Stimulated activated CD4-positive, alpha-beta T cell treated with anti-CD3 and anti-CD28 coated beads, Interleukin-2, amount 100 ng/mL, for 24 hours (primary cell): ENCODE measurements at regions not wholly inside any gene's neighbourhood (a gene's known extent, or its start where the extent isn't known, plus 50 kb on each side); places are given as distances from the start of the nearest gene placed in this dataset.

ENCODE experiments used
- DNase-seq, 2 donors: peaks; one replicate each; pipeline ENCODE4 v3.0.0-alpha.2; 2020

DNA sequence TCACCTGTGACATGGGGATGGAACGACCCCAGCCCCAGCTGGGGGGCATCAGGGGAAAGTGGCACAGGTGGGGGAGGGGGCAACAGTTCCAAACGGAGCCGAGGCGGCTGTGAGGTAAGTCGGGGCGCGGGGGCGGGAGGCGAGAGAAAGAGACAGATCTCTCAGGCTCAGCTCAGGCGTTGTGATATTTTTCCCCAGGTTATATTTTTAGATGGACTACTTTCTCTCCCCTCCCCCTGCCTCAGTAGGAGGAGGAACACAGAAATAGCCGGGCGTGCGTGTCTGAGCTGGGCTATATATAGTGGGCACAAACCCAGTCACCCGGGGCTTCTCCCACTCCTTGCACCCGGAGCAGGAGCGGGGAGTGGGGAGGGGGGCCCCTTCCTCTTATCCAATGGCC, 91.0 kb upstream of the LINGO1 start:
- no peak for DNase-seq

DNA sequence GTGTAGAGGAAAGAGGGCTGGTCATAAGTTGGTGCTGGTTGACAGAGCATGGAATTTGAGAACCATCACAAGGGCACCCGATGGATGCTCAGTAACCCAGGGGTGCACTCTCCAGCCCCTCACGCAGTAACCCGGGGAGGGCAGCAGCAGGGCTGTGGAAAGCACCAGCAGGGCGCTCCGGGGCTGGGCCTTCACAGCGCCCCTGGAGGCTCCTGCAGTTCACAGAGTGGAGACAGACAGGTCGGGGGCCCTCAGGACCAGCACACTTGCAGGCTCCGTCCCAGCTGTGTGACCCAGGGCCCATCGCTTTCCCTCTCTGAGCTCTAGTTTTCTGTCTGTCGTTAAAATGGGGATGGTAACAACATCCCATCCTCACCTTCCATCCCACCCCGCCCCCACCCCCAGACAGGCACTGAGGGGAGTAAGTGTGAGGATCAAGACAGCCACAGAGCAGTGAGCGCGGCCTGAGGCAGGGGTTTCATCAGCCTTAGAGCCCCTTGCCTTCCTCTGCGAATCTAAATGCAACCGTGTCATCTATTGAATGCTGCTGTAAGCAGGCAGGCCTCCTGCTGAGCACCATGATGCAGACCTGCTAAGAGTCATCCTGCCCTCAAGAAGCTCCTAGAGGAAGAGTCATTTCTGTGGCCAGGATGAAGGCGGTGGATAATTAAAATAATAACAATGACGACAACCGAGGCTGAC, 90.2 kb upstream of the LINGO1 start:
- no peak for DNase-seq

DNA sequence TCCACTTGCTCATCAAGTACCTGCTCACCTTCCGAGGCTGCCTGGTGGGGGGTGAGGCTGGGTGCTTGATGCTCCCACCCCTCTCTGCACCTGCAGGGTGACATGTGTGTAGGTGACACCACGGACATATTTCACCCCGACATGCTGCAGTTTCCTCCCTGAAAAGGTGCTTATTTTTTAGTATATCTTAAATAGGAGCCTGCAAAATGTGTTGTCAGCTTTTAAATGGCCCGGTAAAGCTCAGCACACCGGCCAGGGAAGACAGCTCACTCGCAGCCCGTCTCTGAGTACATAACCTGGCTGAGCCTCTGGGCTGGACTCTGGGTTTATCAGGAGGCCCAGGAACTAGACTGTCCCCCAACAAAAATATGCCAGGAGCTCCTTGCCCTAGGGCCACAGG, 89.3 kb upstream of the LINGO1 start:
- DNase-seq, result no peak

DNA sequence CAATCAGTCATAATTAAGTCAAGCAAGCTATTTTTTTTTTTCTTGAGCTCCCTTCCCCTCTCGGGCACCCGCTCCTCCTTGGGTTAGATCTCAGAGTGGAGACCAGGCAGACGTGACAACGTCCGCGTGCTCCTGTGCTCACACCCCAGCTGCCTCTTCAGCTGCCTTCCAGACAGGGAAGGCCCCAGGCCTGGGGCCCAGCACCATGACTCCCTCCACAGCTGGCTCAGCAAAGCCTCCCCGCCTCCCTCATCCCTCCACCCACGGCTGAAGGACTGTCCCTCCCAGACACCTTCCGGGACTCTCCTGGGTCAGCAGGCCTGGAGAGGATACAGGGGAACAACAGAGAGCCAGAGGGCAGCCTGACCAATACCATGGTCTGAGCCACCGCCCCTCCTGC, 87.9 kb upstream of the LINGO1 start:
- DNase-seq, result no peak

DNA sequence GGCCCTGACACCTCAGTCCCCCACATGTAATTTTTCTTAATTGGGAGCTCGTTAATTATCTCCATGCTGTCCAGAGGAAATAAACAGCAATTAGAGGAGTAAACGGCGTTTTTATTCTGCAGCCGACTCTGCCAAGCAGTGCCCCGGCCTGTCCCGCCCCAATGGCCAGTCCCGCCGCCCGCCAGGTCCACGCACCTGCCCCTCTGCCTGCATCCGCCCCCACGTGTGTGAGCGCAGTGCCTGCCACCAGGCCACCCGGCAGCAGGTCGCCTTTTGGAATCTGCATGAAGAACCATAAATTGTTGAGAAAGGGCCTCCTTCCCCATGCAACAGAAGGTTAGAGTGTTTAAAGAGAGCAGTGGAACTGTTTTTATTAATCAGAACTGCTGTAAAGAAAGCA, 87.5 kb upstream of the LINGO1 start:
- DNase-seq, result no peak

DNA sequence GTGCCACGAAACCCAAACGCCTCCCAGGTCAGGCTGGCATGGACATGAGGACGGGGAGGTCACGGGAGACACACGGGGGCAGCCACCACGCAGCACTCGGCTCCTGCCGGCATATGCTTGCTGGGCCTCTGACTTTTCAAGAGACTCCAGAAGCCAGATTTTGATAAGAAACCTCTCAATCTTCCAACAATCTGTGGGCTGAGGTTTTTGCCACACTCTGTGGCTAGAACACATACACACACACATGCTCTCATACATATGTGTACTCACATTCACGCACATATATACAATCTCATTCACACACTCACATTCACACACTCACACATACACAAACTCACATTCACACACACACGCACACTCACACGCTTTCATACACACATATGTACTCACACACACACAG, 86.7 kb upstream of the LINGO1 start:
- DNase-seq, result no peak

DNA sequence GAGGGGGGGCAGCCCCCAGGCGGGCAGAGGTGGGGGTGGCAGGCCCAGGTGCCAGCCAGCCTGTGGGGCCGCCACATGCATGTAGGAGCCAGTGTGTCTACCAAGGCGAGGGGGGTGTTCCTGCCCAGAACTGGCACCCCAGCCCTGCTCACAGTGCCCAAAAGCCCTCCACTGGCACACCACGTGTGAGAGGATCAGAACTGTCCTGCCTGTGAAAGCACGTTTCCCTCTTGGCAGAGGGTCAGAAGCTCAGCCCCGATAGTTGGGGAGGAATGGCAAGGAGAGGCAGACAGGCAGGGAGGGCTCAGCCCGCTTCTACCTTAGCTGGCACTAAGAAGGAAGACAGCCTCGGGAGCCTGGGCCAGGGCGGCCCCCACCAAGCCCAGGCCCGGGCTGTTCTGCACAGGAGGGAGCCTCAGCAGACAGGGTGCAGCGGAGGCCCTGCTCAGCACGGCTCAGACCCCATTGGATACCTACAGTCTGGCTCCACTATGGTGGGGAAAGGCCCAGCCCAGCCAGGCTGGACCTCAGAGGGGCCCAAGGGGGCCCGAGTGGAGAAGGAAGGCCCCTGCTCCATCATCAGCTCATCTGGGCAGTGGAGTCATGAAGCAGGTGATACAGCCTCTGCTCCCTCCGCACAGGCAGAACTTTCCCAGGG, 84.8 kb upstream of the LINGO1 start:
- DNase-seq, result no peak

DNA sequence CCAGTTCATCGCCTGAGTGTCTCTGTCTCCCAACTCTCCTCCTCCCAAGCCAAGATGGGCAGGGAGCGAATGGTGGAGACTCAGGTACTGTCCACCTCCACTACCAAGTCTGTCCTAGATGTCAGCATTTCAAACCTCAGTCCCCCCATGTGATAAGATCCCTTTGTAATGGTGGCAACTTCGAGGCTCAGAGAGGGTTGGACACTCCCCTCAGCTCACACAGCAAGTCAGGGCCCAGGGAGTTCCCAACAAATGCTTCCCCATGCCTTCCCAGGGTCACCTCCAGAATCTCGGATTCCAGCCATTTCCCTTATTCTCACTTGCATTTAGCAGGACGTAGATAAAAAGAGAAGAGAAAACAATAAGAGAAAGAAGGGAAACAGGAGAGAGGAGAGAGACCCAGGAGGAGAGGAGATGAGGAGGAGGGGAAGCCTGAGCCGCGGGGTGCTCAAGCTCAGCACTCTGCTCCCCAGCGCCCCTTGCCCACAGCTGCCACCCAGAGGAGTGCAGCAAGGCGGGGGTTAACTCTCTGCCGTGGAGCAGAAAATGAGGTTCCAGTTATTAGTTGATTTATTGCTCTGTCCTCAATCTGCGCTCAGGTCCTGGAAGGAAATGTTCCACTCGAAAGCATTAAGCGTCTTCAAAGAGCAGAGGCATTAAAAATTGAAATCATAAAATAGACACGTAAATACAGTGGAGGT, 84.1 kb upstream of the LINGO1 start:
- DNase-seq, result no peak

DNA sequence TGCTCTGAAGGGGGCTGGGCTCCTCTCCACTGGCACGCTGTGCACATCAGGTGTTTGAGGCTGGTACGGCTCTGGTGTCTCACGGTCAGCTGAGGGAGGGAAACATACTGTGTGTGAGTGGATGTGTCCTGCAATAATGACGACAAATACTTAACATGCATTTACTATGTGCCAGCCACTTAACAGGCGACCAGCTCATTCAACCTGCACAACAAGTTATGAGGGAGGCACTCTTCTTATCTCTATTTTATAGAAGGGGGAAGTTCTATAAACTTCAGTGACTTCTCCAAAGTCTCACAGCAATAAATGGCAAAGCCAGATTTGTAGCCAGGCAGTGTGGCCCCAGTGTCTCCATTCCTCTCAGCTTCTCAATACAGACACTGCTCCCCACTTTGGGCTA, 83.1 kb upstream of the LINGO1 start:
- DNase-seq, result no peak

DNA sequence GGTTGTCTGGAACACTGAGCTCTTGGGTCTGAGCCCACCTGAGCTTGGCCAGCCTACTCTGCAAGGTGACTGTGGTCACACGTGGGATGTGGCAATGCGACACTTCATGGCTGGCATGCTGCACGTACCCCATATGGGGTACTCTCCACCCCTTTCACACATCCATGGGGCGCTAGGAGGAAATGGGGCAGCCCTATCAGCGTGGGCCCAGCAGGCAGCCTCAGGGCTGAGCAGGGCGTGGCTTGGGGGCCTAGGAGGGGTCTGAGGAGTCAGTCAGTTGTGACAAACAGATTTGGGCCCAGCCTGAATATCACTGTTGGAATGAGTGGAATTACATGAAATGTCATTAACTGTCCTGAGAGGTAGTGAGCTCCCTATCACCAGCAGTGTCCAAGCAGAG, 82.3 kb upstream of the LINGO1 start:
- DNase-seq, result no peak

DNA sequence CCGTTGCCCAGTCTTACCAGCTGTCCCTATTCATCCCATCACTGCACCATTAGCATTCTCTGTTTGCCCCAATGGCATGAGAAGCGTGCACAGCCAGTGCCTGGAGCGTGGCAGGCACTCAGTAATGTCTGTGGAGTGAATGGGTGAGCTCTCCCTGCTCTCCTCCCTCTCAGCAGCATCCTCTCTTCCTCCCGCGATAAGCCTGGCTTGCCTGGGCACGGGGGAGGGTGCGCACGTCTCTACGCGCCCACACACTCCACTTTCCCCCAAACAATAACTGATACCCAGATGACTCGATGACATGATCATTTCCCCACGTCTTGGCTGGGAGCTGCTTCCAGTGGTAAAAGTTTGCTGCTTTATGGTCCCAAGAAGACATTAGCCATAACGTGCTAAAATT, 81.8 kb upstream of the LINGO1 start:
- DNase-seq, result no peak

DNA sequence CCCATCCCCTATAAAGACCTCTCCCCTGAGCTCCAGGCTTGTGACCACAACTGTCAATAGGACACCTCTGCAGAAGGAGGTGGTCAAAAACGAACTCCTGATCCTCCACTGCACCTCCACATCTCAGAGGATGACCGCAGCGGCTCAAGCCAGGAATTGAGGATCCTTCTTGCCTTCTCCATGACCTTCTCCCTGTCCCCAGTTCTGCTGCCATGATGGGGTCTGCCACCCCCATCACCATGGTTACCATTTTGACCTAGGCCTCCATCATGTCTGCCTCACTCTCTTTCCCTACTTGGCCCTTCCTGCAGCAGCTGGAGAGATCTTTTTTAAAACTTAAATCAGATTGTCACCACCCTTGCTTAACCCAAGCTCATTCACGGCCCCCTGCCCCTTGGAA, 81.3 kb upstream of the LINGO1 start:
- no peak for DNase-seq

DNA sequence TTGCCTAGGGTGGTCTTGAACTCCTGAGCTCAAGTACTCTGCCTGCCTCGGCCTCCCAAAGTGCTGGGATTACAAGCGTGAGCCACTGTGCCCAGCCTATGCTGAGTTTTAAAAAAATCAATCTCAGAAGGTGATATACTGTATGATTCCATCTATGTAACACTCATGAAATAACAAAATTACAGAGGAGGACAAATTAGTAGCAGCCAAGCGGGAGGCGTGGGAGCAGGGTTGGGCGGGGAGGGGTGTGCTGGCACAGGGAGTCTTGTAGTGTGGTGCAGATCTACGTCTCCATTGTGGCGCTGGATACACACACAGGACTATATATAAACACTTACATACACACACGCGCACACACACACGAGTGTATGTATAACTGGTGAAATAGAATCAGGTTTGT, 80.6 kb upstream of the LINGO1 start:
- no peak for DNase-seq

DNA sequence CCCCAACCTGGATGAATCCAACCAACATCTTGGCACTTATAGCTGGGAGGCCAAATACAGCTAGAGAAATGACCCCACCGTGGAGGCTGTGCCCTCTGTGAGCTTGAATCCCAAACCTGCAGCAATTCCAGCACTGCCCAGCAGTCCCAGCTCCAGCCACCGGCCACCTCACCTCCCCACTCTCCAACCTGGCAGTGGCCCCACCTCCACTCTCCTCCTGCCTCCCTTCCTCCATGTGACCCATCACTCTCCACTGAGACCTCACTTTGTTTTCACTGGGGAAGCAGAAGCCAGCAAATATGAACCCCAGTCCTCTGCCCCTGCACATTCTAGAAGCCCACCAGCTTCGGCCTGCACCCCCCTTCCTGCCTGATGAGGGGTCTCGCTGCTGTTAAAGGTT, 79.7 kb upstream of the LINGO1 start:
- DNase-seq, result no peak

DNA sequence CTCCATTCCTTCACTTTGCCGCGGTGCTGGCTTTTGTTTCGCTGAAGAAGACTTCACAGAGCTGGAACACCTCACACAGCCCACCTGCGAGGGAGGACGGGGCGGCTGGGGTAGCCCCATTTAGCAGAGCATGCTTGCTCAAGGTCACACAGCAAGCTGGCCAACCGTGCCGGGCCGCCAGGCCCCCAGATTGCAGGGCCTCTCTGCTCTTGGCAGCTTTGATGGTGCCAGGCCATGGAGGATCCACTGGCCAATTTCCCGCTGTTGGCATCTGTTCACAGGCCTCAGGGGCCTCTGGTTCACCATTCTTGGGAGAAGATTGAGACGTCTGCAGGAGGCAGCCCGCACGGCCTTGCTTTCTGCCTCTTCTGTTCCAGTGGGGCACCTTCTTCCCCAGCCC, 77.9 kb upstream of the LINGO1 start:
- DNase-seq, result no peak

DNA sequence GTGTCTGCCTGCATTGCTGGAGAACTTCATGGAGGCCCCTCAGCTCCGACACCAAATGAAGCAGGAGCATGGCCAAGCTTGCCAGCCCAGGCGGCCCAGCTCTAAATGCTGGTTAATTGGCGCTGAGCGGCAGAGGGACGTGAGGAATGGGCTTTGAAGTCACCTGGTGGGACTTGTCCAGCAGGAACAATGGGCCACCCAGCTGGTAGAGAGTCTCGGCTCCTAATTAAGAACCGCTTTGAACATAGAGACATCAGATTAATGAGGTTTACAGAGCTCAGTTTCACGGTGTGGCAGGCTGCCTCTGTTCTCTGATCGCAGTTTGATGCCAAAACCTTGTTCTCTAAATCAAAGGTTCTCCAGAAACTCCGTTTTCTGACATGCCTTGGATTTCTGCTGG, 77.5 kb upstream of the LINGO1 start:
- DNase-seq, result no peak

DNA sequence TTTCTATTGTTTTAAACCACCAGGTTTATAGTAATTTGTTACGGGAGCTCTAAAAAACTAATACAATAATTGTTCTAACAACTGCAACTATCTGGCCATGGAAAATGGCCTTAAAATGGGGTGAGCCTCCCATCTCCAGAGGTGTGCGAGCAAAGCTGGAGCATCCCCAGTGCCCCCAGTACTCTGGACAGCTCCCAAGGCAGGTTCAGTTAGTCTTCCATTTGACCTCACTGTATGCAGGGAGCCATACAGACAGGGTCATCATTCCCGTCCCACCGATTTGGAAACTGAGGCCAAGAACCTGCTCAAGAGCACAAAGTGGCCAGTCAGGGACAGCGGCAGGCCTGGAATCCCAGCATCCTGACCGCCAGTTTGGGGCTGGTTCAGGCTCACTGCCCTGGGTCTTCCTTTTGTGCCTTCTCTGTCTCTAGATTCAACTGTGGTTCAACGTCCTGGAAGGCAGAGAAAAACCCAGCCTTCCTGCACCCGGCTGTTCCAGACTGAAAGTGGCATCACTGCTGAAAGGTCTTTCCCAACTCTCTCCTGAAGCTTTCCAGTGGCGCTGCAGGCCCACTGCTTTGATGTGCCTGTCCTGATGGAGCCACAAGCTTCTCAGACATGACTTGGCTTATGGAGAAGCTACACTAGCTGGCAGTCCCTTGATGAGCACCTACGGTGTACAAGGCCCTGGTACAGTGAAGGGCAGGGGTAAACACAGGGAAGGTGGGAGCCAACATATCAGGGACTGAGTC, 76.6 kb upstream of the LINGO1 start:
- DNase-seq, result no peak

DNA sequence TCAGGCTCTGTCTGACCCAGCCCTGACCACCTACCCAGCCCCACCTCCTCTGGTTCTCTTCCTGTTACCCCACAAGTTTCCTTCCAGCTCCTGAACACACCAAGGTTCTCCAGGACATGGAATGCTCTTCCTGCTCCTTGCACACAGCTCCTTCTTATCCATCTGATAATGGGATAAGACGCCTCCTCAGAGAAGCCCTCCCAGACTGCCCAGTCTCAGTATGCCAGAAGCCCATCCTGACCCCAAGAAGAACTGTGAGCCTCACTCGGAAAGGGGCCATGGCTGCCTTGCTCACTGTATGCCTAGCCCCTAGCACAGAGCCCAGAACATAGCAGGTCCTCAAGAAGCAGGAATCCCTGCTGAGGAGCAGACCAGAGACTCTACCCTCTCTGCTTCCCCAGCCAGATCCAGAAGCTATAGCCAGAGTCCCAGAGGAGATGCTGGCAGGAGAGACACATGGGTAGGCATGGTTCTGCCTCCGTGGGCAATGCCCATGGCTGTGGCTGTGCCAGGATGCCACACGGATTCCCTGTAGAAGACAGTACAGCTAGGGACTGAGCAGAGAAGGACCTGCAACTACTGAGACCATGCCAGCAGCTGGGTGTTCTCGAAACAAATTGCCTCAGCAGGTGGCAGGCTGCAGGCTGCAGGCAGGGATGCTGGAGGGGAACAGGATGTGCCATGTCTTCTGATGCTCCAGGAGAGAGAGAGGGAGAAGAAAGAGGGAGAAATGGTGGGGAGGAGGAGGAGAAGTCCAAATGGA, 74.0 kb upstream of the LINGO1 start:
- no peak for DNase-seq

DNA sequence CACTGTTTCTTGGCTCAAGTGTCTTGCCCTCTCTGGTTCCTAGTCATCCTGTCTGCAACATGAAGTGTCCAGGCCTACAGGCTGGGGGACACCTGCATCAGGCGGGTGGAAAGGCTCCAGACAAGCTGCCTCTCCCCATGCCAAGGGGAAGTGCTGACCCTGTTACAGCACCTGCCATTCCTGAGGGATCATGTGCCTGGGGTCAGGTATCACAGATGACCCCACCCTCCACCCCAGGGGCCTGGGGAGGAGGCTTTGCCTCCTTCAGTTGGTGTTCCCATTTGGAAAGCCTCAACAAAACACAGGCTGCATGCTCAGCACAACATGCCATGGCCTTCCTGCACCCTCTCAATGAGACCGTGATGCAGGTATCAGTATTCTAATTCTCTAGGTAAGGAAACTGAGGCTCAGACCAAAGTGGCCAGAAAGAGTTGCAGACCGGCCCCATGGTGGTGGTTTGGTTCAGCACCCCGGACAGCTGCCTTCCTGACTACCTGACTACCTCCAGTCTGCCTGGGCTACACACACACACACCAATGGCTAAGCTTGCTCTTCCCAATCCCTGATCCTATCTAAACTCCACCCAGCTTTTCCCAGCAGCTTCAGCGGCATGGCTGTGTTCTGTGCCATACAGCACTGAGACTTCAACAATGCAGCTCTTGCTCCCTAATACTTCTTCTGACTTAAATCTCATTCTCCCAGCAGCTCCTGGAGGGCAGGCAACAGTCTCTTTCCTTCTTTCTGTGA, 69.7 kb upstream of the LINGO1 start:
- peak in 1 of 2 donors; percentile 6 for DNase-seq

DNA sequence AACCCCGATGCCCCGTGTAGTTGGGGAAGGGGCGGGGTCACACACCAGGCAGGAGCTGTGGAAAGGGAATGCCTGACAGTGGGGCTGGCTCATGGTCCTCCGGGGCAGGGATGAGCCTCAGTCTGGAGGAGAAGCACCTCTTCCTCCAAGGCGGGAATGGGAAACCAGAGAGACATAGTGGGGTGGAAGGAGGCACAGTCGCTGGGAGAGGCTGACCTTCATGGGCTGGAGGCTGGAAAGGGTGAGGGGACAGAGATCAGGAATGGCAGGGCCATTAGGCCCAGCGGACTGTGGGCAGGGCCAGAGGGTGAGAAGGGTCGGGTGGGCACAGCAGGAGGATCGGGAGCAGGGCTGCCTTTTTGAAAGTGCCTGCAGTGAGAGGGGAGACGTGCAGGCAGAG, 65.8 kb upstream of the LINGO1 start:
- DNase-seq, result no peak

DNA sequence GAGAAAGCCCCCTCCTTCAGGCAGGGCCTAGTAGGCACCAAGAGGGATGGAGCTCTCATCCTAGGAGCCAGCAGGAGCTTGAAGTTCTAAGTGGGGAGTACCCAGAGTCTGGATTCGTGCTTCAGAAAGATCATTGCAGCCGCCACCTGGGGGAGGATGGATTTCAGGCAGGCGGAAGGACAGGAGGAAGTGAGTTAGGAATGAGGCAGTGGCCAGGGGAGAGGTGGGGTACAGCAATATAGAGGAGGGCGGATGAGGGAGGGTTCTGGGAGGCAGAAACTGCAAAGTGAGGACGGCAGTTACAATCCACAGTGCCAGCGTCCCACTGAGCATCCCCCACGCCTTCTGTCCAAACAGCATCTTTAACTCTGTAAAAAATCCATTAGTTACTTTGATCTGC, 65.2 kb upstream of the LINGO1 start:
- DNase-seq, result no peak

DNA sequence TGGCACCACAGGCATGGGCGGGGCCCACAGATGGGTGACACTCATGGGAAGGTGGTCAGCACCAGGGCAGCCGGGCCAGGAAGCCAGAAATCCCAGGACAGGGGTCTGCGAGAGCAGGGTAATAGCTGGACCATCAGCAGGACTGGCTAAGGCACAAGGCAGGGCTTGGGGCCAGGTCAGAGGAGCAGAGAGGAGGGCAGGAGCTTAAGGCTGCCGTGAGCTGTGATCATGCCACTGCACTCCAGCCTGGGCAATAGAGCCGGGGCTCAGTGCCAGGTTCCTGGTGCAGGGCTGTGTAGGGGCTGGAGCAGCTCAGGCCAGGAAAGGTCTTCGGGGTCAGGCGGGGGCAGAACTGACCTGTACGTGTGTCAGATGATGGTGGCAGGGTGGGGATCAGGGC, 64.2 kb upstream of the LINGO1 start:
- DNase-seq, result no peak
